ENCODE measurements at regions not wholly inside any gene's neighbourhood (a gene's known extent, or its start where the extent isn't known, plus 50 kb on each side); places are given as distances from the start of the nearest gene placed in this dataset.

DNA sequence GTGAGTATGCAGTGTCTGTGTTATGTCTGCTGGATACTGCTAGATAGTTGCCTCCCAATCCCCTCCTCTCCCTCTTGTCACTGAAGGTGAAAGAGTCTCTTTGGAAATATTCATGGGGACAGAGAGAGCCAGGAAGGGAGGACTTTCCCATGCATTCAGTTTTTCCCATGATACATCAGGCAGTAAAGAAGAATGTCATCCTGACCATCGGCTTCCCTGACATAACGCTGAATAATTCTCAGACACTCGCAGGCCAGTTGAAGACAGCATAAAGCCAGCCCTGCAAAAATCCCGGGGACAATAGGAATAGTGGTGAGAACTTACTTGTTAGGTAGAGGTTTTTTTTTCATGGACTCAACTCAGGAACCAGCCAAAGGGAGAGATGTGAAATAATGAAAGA, 58.1 kb downstream of the KLF4 start:
- no peak overlapping the region for H3K4me3 ChIP-seq (ENCODE audit: low read depth, low read length)
- no peak for TF ChIP-seq CTCF (IDR thresholded peaks at IDR 0.05; ENCODE audit: low read depth, low read length, missing control alignments)
- no peak for DNase-seq (ENCODE audit: low read depth)

GRCh38 chr9:107430071-107430470, 59.5 kb downstream of the KLF4 start:
- H3K4me3 ChIP-seq (ENCODE audit: low read depth, low read length) = no peak overlapping the region
- DNase-seq (ENCODE audit: low read depth) = no peak
- TF ChIP-seq CTCF (IDR thresholded peaks at IDR 0.05; ENCODE audit: low read depth, low read length, missing control alignments) = no peak

DNA sequence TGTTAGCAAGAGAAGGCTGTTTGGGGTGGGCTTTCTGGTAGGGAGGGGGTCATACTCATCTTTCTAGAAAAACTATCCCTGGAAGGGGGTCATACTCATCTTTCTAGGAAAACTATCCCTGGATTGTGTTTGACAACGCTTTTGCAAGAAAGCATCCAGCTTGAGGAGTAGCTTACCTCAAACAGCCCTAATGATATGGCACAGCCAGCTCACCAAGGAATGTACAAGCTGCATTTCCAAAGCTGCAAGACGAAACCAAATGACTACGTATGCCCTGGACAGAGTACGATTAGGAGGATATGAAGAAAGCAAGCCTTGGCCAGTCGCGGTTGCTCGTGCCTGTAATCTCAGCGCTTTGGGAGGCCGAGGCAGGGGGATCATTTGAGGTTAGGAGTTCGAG, 63.4 kb downstream of the KLF4 start:
- DNase-seq (ENCODE audit: low read depth) = no peak
- no peak overlapping the region for H3K4me3 ChIP-seq (ENCODE audit: low read depth, low read length)
- TF ChIP-seq CTCF (IDR thresholded peaks at IDR 0.05; ENCODE audit: low read depth, low read length, missing control alignments) = no peak

DNA sequence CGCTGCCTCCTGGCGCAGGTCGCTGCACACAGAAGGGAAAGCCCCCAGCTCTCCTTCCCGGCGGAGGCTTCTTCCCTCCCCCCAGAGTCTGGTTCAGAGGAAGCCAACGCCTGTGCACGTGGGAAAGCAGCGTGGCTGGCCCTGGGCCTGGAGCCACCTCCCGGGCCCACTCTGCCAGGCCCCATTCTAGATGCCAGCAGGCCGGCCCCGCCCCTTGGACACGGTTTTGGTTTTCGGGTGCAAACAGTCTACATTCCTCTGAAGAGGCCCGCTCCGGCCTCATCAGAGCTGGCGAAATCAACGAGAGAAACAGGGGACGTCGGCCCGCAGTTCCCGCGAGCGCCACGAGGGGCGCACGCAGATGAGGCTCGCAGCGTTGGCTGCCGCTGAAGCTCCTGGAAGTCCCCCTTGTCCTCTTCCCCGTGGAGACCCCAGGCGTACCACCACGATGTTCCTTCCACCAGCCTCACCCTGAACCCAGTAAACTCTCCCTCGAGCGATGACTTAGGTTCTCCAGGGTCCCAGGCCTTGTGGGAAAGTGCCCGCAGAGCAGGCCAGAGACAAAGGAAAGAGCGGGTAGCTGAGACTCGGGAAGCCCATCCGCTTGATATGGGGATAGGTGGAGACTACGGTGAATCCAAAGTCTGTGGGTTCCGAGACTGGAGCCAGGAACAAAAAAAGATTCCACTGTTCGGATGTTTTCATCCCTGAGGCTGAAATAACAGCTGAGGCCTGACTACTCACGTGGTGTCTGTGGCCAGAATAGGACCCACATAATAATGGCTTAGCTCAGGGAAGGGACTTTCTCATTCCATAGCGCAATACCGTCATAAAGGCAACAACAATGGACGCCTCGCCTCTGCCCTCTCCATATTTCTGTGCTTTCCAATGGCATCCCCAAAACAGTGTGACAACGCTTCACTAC, 64.2 kb downstream of the KLF4 start:
- peak; percentile 99 for TF ChIP-seq CTCF (IDR thresholded peaks at IDR 0.05; ENCODE audit: low read depth, low read length, missing control alignments)
- H3K4me3 ChIP-seq (ENCODE audit: low read depth, low read length) = no peak overlapping the region
- no peak for DNase-seq (ENCODE audit: low read depth)

DNA sequence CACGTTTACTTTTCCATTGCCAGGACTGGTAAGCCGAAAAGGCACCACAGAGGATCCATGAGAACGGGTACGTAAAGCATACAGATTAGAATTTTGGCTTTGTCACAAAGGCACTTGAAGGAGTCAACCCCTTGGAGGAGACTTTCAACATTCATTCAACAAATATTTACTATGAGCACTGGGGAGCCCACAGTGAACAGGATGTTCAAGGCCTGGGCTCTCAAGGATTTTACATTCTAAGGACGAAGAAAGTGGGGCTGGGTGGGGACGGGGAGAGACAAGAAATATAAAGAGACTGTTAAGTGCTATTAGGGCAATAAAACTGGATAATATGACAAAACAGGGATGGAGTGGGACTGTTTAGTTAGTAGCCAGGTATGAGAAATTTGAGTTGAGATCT, 66.0 kb downstream of the KLF4 start:
- no peak overlapping the region for H3K4me3 ChIP-seq (ENCODE audit: low read depth, low read length)
- DNase-seq (ENCODE audit: low read depth) = no peak
- no peak for TF ChIP-seq CTCF (IDR thresholded peaks at IDR 0.05; ENCODE audit: low read depth, low read length, missing control alignments)

- H3K4me3 ChIP-seq (ENCODE audit: low read depth, low read length) = no peak overlapping the region
- no peak for DNase-seq (ENCODE audit: low read depth)
- TF ChIP-seq CTCF (IDR thresholded peaks at IDR 0.05; ENCODE audit: low read depth, low read length, missing control alignments) = peak; percentile 65
Measured at GRCh38 chr9:107422189-107423185, 67.1 kb downstream of the KLF4 start.

All from GM12864 (cell line).